ENCODE measurements at regions not wholly inside any gene's neighbourhood (a gene's known extent, or its start where the extent isn't known, plus 50 kb on each side); places are given as distances from the start of the nearest gene placed in this dataset.
"Not testable (repeated sequence)": the region's sequence is repeated elsewhere in the genome, so short reads cannot be mapped to it uniquely, and the experiment has no call there.

GRCh38 chr1:58197811-58198210 is 348.7 kb downstream of the OMA1 start:
- Histone ChIP-seq H3K4me1 (ENCODE audit: control insufficient read depth, insufficient read depth, low read length) (no peaks in the 10 kb centered on the region), H3K27me3 (ENCODE audit: control insufficient read depth, insufficient read depth, low read length) (no peaks in the 10 kb centered on the region), H3K4me3 (ENCODE audit: low read length) (no peak overlapping the region), H3K27ac (ENCODE audit: low read depth, low read length) (no peak overlapping the region), H3K36me3 (ENCODE audit: control insufficient read depth, insufficient read depth, low read length) (no peaks in the 10 kb centered on the region), H3K9ac (ENCODE audit: low read length) (no peak overlapping the region)

GRCh38 chr1:58190267-58190988 is 356.1 kb downstream of the OMA1 start:
- no peak overlapping the region for H3K4me3 ChIP-seq (ENCODE audit: low read length)
- no peak overlapping the region for H3K9ac ChIP-seq (ENCODE audit: low read length)
- no peaks in the 10 kb centered on the region for H3K4me1 ChIP-seq (ENCODE audit: control insufficient read depth, insufficient read depth, low read length)
- no peaks in the 10 kb centered on the region for H3K27me3 ChIP-seq (ENCODE audit: control insufficient read depth, insufficient read depth, low read length)
- H3K27ac ChIP-seq (ENCODE audit: low read depth, low read length): no peak overlapping the region
- H3K36me3 ChIP-seq (ENCODE audit: control insufficient read depth, insufficient read depth, low read length): no peaks in the 10 kb centered on the region

GRCh38 chr1:58189453-58189852 is 357.1 kb downstream of the OMA1 start:
- Histone ChIP-seq H3K27ac (ENCODE audit: low read depth, low read length) (no peak overlapping the region), H3K9ac (ENCODE audit: low read length) (no peak overlapping the region), H3K4me1 (ENCODE audit: control insufficient read depth, insufficient read depth, low read length) (no peaks in the 10 kb centered on the region), H3K4me3 (ENCODE audit: low read length) (no peak overlapping the region), H3K27me3 (ENCODE audit: control insufficient read depth, insufficient read depth, low read length) (no peaks in the 10 kb centered on the region), H3K36me3 (ENCODE audit: control insufficient read depth, insufficient read depth, low read length) (no peaks in the 10 kb centered on the region)

GRCh38 chr1:58183286-58183685 is 363.2 kb downstream of the OMA1 start:
- Histone ChIP-seq H3K4me1 (ENCODE audit: control insufficient read depth, insufficient read depth, low read length) (no peaks in the 10 kb centered on the region), H3K9ac (ENCODE audit: low read length) (no peak overlapping the region), H3K36me3 (ENCODE audit: control insufficient read depth, insufficient read depth, low read length) (no peaks in the 10 kb centered on the region)

GRCh38 chr1:58180537-58180936 is 366.0 kb downstream of the OMA1 start:
- H3K9ac ChIP-seq (ENCODE audit: low read length): no peak overlapping the region
- no peaks in the 10 kb centered on the region for H3K36me3 ChIP-seq (ENCODE audit: control insufficient read depth, insufficient read depth, low read length)
- H3K4me3 ChIP-seq (ENCODE audit: low read length): no peak overlapping the region
- no peaks in the 10 kb centered on the region for H3K27me3 ChIP-seq (ENCODE audit: control insufficient read depth, insufficient read depth, low read length)
- H3K27ac ChIP-seq (ENCODE audit: low read depth, low read length): no peak overlapping the region
- no peaks in the 10 kb centered on the region for H3K4me1 ChIP-seq (ENCODE audit: control insufficient read depth, insufficient read depth, low read length)

More at GRCh38 chr1:58183286-58183685, 363.2 kb downstream of the OMA1 start:
- H3K27ac ChIP-seq (ENCODE audit: low read depth, low read length): no peak overlapping the region
- no peak overlapping the region for H3K4me3 ChIP-seq (ENCODE audit: low read length)
- no peaks in the 10 kb centered on the region for H3K27me3 ChIP-seq (ENCODE audit: control insufficient read depth, insufficient read depth, low read length)

- H3K36me3 ChIP-seq (ENCODE audit: control insufficient read depth, insufficient read depth, low read length); H3K9ac ChIP-seq (ENCODE audit: low read length); H3K4me1 ChIP-seq (ENCODE audit: control insufficient read depth, insufficient read depth, low read length); H3K4me3 ChIP-seq (ENCODE audit: low read length); H3K27me3 ChIP-seq (ENCODE audit: control insufficient read depth, insufficient read depth, low read length); H3K27ac ChIP-seq (ENCODE audit: low read depth, low read length): not testable (repeated sequence)
These were observed 377.4 kb downstream of the OMA1 start for GRCh38 chr1:58169160-58169559.

GRCh38 chr1:58167131-58167530 is 379.4 kb downstream of the OMA1 start:
- H3K9ac ChIP-seq (ENCODE audit: low read length): not testable (repeated sequence)

GRCh38 chr1:58166417-58166816 is 380.1 kb downstream of the OMA1 start:
- Histone ChIP-seq H3K27ac (ENCODE audit: low read depth, low read length) (no peak overlapping the region), H3K27me3 (ENCODE audit: control insufficient read depth, insufficient read depth, low read length) (no peaks in the 10 kb centered on the region), H3K36me3 (ENCODE audit: control insufficient read depth, insufficient read depth, low read length) (no peaks in the 10 kb centered on the region), H3K9ac (ENCODE audit: low read length) (no peak overlapping the region), H3K4me3 (ENCODE audit: low read length) (no peak overlapping the region), H3K4me1 (ENCODE audit: control insufficient read depth, insufficient read depth, low read length) (no peaks in the 10 kb centered on the region)

More at GRCh38 chr1:58167131-58167530, 379.4 kb downstream of the OMA1 start:
- not testable (repeated sequence) for H3K27ac ChIP-seq (ENCODE audit: low read depth, low read length); H3K4me1 ChIP-seq (ENCODE audit: control insufficient read depth, insufficient read depth, low read length); H3K4me3 ChIP-seq (ENCODE audit: low read length); H3K36me3 ChIP-seq (ENCODE audit: control insufficient read depth, insufficient read depth, low read length); H3K27me3 ChIP-seq (ENCODE audit: control insufficient read depth, insufficient read depth, low read length)

- Histone ChIP-seq H3K27me3 (ENCODE audit: control insufficient read depth, insufficient read depth, low read length) (no peaks in the 10 kb centered on the region), H3K4me3 (ENCODE audit: low read length) (no peak overlapping the region), H3K9ac (ENCODE audit: low read length) (no peak overlapping the region), H3K4me1 (ENCODE audit: control insufficient read depth, insufficient read depth, low read length) (no peaks in the 10 kb centered on the region), H3K27ac (ENCODE audit: low read depth, low read length) (no peak overlapping the region), H3K36me3 (ENCODE audit: control insufficient read depth, insufficient read depth, low read length) (no peaks in the 10 kb centered on the region)
These were observed 381.5 kb downstream of the OMA1 start for GRCh38 chr1:58165073-58165472.

GRCh38 chr1:58162952-58163550 is 383.5 kb downstream of the OMA1 start:
- H3K4me1 ChIP-seq (ENCODE audit: control insufficient read depth, insufficient read depth, low read length): no peaks in the 10 kb centered on the region
- no peaks in the 10 kb centered on the region for H3K27me3 ChIP-seq (ENCODE audit: control insufficient read depth, insufficient read depth, low read length)
- H3K36me3 ChIP-seq (ENCODE audit: control insufficient read depth, insufficient read depth, low read length): no peaks in the 10 kb centered on the region
- no peak overlapping the region for H3K27ac ChIP-seq (ENCODE audit: low read depth, low read length)
- H3K4me3 ChIP-seq (ENCODE audit: low read length): no peak overlapping the region
- no peak overlapping the region for H3K9ac ChIP-seq (ENCODE audit: low read length)

GRCh38 chr1:58159434-58159830 is 387.1 kb downstream of the OMA1 start:
- no peaks in the 10 kb centered on the region for H3K4me1 ChIP-seq (ENCODE audit: control insufficient read depth, insufficient read depth, low read length)
- H3K27me3 ChIP-seq (ENCODE audit: control insufficient read depth, insufficient read depth, low read length): no peaks in the 10 kb centered on the region
- no peak overlapping the region for H3K27ac ChIP-seq (ENCODE audit: low read depth, low read length)
- no peak overlapping the region for H3K9ac ChIP-seq (ENCODE audit: low read length)
- H3K36me3 ChIP-seq (ENCODE audit: control insufficient read depth, insufficient read depth, low read length): no peaks in the 10 kb centered on the region
- no peak overlapping the region for H3K4me3 ChIP-seq (ENCODE audit: low read length)

- H3K4me1 ChIP-seq (ENCODE audit: control insufficient read depth, insufficient read depth, low read length): no peaks in the 10 kb centered on the region
- H3K4me3 ChIP-seq (ENCODE audit: low read length): no peak overlapping the region
- H3K9ac ChIP-seq (ENCODE audit: low read length): no peak overlapping the region
- H3K27me3 ChIP-seq (ENCODE audit: control insufficient read depth, insufficient read depth, low read length): no peaks in the 10 kb centered on the region
- no peaks in the 10 kb centered on the region for H3K36me3 ChIP-seq (ENCODE audit: control insufficient read depth, insufficient read depth, low read length)
- H3K27ac ChIP-seq (ENCODE audit: low read depth, low read length): no peak overlapping the region
These were observed 387.8 kb downstream of the OMA1 start for GRCh38 chr1:58158506-58159433.

Data from rectal smooth muscle tissue (tissue), 1 donor.